ENCODE measurements at regions not wholly inside any gene's neighbourhood (a gene's known extent, or its start where the extent isn't known, plus 50 kb on each side); places are given as distances from the start of the nearest gene placed in this dataset.

DNA sequence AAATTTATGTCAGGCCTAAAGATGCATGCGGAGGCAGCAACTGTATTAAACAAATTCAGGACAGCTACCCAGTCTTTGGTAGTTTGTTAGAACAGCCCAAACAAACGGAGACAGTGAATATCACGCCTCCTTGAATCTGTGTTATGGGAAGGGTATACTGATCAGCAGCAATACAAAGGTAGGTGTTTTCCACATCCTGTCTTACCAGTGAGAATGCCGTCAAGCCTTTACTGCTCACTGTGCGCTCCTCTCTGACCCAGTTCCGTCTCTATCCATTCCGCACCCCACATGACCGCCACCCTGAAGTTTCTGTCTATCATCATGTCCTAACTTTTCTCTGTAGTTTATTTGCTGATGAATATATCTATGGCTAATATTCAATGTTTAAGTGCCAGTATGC lies 473.3 kb downstream of the LPIN1 start:
- Histone ChIP-seq H3K9me3 (ENCODE audit: control extremely low read depth in 1 of 5, control insufficient read depth in 4 of 5, insufficient read depth in 2 of 5, low read depth in 1 of 5, low read length in 4 of 5) (peaks cover 1 to 17% (median 11%) of the 10 kb centered on the region in 5 experiments), H3K27me3 (replicated peaks in 2 of 5; ENCODE audit: control insufficient read depth in 4 of 5, insufficient read depth in 5 of 5, low read length in 4 of 5) (no peaks in the 10 kb centered on the region), H3K27ac (ENCODE audit: insufficient read depth in 1 of 2, low read depth in 1 of 2, low read length in 2 of 2, poor library complexity in 1 of 2, severe bottlenecking in 2 of 2) (no peak overlapping the region), H3K36me3 (ENCODE audit: control insufficient read depth in 4 of 4, insufficient read depth in 4 of 4, low read length in 3 of 4) (peaks cover 0 to 3% (median 0%) of the 10 kb centered on the region in 4 experiments), H3K4me3 (ENCODE audit: control insufficient read depth in 1 of 7, extremely low read depth in 1 of 7, insufficient read depth in 4 of 7, low read depth in 2 of 7, low read length in 6 of 7) (no peak overlapping the region), H3K4me1 (ENCODE audit: control extremely low read depth in 1 of 4, control insufficient read depth in 4 of 4, insufficient read depth in 4 of 4, low read length in 3 of 4) (no peaks in the 10 kb centered on the region)
- WGBS (ENCODE audit: insufficient coverage): 100% methylated on average over 4 of the region's 8 CpGs
- no peak for DNase-seq
- ChIA-PET POLR2A (no interaction called here), CTCF (no interaction called here)

DNA sequence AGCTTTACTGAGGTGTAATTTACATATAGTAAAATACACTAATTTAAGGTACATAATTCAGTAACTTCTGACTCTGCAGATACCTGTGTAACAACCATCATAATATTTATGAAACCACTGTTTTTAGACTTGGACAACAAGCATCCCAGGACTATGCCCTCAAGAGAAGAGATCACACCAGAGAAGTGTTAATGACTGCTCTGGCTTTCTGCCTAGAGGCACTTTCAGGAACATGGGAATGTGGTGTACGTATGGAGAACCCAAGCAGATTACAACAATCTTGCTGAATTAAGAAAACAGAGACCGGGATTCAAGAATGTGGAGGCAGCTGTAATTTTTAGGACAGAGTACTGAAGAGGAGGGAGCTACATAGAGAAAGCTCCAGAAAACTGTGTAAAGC lies 475.2 kb downstream of the LPIN1 start:
- 93% methylated on average over 2 of the region's 2 CpGs for WGBS (ENCODE audit: insufficient coverage)
- H3K27me3 ChIP-seq (replicated peaks in 2 of 5; ENCODE audit: control insufficient read depth in 4 of 5, insufficient read depth in 5 of 5, low read length in 4 of 5): no peaks in the 10 kb centered on the region
- peaks cover 0 to 3% (median 0%) of the 10 kb centered on the region in 4 experiments for H3K36me3 ChIP-seq (ENCODE audit: control insufficient read depth in 4 of 4, insufficient read depth in 4 of 4, low read length in 3 of 4)
- ChIA-PET POLR2A (no interaction called here), CTCF (no interaction called here)
- no peak overlapping the region for H3K4me3 ChIP-seq (ENCODE audit: control insufficient read depth in 1 of 7, extremely low read depth in 1 of 7, insufficient read depth in 4 of 7, low read depth in 2 of 7, low read length in 6 of 7)
- H3K4me1 ChIP-seq (ENCODE audit: control extremely low read depth in 1 of 4, control insufficient read depth in 4 of 4, insufficient read depth in 4 of 4, low read length in 3 of 4): no peaks in the 10 kb centered on the region
- DNase-seq: no peak
- no peak overlapping the region for H3K27ac ChIP-seq (ENCODE audit: insufficient read depth in 1 of 2, low read depth in 1 of 2, low read length in 2 of 2, poor library complexity in 1 of 2, severe bottlenecking in 2 of 2)
- peaks cover 1 to 24% (median 11%) of the 10 kb centered on the region in 5 experiments for H3K9me3 ChIP-seq (ENCODE audit: control extremely low read depth in 1 of 5, control insufficient read depth in 4 of 5, insufficient read depth in 2 of 5, low read depth in 1 of 5, low read length in 4 of 5)

DNA sequence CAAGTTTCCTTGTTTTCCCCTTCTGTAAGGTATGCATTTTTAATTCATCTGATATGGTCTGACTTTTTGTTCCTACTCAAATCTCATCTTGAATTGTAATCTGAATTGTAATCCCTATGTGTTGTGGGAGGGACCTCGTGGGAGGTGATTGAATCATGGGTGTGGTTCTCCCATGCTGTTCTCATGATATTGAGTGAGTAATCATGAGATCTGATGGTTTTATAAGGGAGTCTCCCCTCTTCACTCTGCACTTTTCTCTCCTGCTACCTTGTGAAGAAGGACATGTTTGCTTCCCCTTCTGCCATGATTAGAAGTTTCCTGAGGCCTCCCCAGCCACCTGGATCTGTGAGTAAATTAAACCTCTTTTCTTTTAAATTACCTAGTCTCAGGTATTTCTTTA lies 476.1 kb downstream of the LPIN1 start:
- H3K9me3 ChIP-seq (ENCODE audit: control extremely low read depth in 1 of 5, control insufficient read depth in 4 of 5, insufficient read depth in 2 of 5, low read depth in 1 of 5, low read length in 4 of 5): peaks cover 1 to 24% (median 11%) of the 10 kb centered on the region in 5 experiments
- H3K27ac ChIP-seq (ENCODE audit: insufficient read depth in 1 of 2, low read depth in 1 of 2, low read length in 2 of 2, poor library complexity in 1 of 2, severe bottlenecking in 2 of 2): no peak overlapping the region
- DNase-seq: no peak
- H3K27me3 ChIP-seq (replicated peaks in 2 of 5; ENCODE audit: control insufficient read depth in 4 of 5, insufficient read depth in 5 of 5, low read length in 4 of 5): no peaks in the 10 kb centered on the region
- no peaks in the 10 kb centered on the region for H3K4me1 ChIP-seq (ENCODE audit: control extremely low read depth in 1 of 4, control insufficient read depth in 4 of 4, insufficient read depth in 4 of 4, low read length in 3 of 4)
- ChIA-PET POLR2A (no interaction called here), CTCF (no interaction called here)
- H3K36me3 ChIP-seq (ENCODE audit: control insufficient read depth in 4 of 4, insufficient read depth in 4 of 4, low read length in 3 of 4): peaks cover 0 to 3% (median 0%) of the 10 kb centered on the region in 4 experiments
- no peak overlapping the region for H3K4me3 ChIP-seq (ENCODE audit: control insufficient read depth in 1 of 7, extremely low read depth in 1 of 7, insufficient read depth in 4 of 7, low read depth in 2 of 7, low read length in 6 of 7)
- no CpG with 5 or more reads among the region's 1 CpG for WGBS (ENCODE audit: insufficient coverage)

DNA sequence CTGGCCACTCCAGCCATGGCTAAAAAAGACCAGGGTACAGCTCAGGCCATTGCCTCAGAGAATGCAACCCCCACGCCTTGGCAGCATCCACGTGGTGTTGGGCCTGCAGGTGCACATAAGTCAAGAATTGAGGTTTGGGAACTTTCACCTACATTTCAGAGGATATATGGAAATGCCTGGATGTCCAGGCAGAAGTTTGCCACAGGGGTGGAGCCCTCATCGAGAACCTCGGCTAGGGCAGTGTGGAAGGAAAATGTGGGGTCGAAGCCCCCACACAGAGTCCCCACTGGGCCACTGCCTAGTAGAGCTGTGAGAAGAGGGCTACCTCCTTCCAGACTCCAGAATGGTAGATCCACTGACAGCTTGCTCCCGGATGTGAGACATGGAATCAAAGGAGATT lies 477.3 kb downstream of the LPIN1 start:
- no peak overlapping the region for H3K4me3 ChIP-seq (ENCODE audit: control insufficient read depth in 1 of 7, extremely low read depth in 1 of 7, insufficient read depth in 4 of 7, low read depth in 2 of 7, low read length in 6 of 7)
- no peak overlapping the region for H3K27ac ChIP-seq (ENCODE audit: insufficient read depth in 1 of 2, low read depth in 1 of 2, low read length in 2 of 2, poor library complexity in 1 of 2, severe bottlenecking in 2 of 2)
- ChIA-PET POLR2A (no interaction called here), CTCF (no interaction called here)
- no peaks in the 10 kb centered on the region for H3K4me1 ChIP-seq (ENCODE audit: control extremely low read depth in 1 of 4, control insufficient read depth in 4 of 4, insufficient read depth in 4 of 4, low read length in 3 of 4)
- 83% methylated on average over 6 of the region's 6 CpGs for WGBS (ENCODE audit: insufficient coverage)
- DNase-seq: peak in 1 of 3 donors; percentile 14
- peaks cover 1 to 24% (median 11%) of the 10 kb centered on the region in 5 experiments for H3K9me3 ChIP-seq (ENCODE audit: control extremely low read depth in 1 of 5, control insufficient read depth in 4 of 5, insufficient read depth in 2 of 5, low read depth in 1 of 5, low read length in 4 of 5)
- no peaks in the 10 kb centered on the region for H3K27me3 ChIP-seq (replicated peaks in 2 of 5; ENCODE audit: control insufficient read depth in 4 of 5, insufficient read depth in 5 of 5, low read length in 4 of 5)
- H3K36me3 ChIP-seq (ENCODE audit: control insufficient read depth in 4 of 4, insufficient read depth in 4 of 4, low read length in 3 of 4): peaks cover 0 to 3% (median 0%) of the 10 kb centered on the region in 4 experiments

DNA sequence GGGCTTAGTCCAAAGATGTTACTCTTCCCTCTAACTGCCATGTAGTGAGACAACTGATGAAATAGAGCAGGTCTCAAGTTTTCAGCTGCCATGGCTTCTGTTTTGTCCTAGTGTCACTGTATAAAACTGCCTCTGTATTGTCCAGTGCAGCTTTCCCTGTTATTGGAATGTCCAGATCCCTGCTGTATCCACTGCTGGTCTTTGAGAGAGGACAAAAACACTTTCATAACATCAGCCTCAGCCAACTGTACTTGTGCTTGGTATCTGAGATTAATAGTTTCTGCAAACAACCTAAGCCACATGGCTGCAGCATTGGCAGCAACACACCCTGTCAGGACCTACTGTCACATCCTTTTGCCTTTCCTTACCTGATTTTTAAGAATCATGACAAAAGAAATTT lies 480.2 kb downstream of the LPIN1 start:
- CTCF ChIA-PET: no interaction called here
- H3K4me1 ChIP-seq (ENCODE audit: control extremely low read depth in 1 of 4, control insufficient read depth in 4 of 4, insufficient read depth in 4 of 4, low read length in 3 of 4): no peaks in the 10 kb centered on the region
- H3K27ac ChIP-seq (ENCODE audit: insufficient read depth in 1 of 2, low read depth in 1 of 2, low read length in 2 of 2, poor library complexity in 1 of 2, severe bottlenecking in 2 of 2): no peak overlapping the region
- DNase-seq: no peak
- POLR2A ChIA-PET: no interaction called here
- H3K4me3 ChIP-seq (ENCODE audit: control insufficient read depth in 1 of 7, extremely low read depth in 1 of 7, insufficient read depth in 4 of 7, low read depth in 2 of 7, low read length in 6 of 7): no peak overlapping the region
- H3K9me3 ChIP-seq (ENCODE audit: control extremely low read depth in 1 of 5, control insufficient read depth in 4 of 5, insufficient read depth in 2 of 5, low read depth in 1 of 5, low read length in 4 of 5): peaks cover 1 to 24% (median 11%) of the 10 kb centered on the region in 5 experiments
- H3K27me3 ChIP-seq (replicated peaks in 2 of 5; ENCODE audit: control insufficient read depth in 4 of 5, insufficient read depth in 5 of 5, low read length in 4 of 5): no peaks in the 10 kb centered on the region
- peaks cover 0 to 3% (median 0%) of the 10 kb centered on the region in 4 experiments for H3K36me3 ChIP-seq (ENCODE audit: control insufficient read depth in 4 of 4, insufficient read depth in 4 of 4, low read length in 3 of 4)

DNA sequence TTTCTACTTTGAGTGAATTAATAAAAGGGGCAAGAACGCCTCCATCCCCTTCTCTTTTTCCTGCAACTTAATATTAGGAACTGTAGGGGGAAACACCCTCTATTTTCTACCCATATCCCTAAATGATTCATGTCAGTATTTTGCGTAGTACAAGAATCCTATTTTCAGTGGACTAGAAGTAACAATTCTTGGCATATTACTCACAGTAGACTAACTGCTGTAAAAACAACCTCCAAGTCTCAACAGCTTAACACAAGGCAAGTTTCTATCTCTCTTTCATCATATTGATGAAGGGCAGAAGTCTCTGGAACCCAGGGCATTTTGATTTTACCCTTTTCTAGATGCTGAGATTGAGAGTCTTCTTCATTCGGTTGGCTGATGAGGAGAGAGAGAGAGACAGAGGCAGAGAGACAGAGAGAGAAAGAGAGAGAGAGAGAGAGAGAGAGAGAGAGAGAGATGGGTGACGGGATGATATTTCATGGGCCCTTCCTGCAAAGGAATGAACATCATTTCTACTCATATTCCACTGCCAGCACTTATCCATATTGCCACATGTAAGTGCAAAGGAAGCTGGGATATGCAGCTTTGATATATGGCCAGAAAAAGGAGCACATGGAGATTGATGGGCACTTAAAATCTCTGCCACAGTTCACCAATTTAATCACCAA lies 481.6 kb downstream of the LPIN1 start:
- 100% methylated on average over 1 of the region's 4 CpGs for WGBS (ENCODE audit: insufficient coverage)
- CTCF ChIA-PET: no interaction called here
- no peak for DNase-seq
- Histone ChIP-seq H3K4me3 (ENCODE audit: control insufficient read depth in 1 of 7, extremely low read depth in 1 of 7, insufficient read depth in 4 of 7, low read depth in 2 of 7, low read length in 6 of 7) (no peak overlapping the region), H3K4me1 (ENCODE audit: control extremely low read depth in 1 of 4, control insufficient read depth in 4 of 4, insufficient read depth in 4 of 4, low read length in 3 of 4) (no peaks in the 10 kb centered on the region), H3K27ac (ENCODE audit: insufficient read depth in 1 of 2, low read depth in 1 of 2, low read length in 2 of 2, poor library complexity in 1 of 2, severe bottlenecking in 2 of 2) (no peak overlapping the region), H3K27me3 (replicated peaks in 2 of 5; ENCODE audit: control insufficient read depth in 4 of 5, insufficient read depth in 5 of 5, low read length in 4 of 5) (no peaks in the 10 kb centered on the region), H3K9me3 (ENCODE audit: control extremely low read depth in 1 of 5, control insufficient read depth in 4 of 5, insufficient read depth in 2 of 5, low read depth in 1 of 5, low read length in 4 of 5) (peaks cover 1 to 22% (median 11%) of the 10 kb centered on the region in 5 experiments), H3K36me3 (ENCODE audit: control insufficient read depth in 4 of 4, insufficient read depth in 4 of 4, low read length in 3 of 4) (no peaks in the 10 kb centered on the region)
- POLR2A ChIA-PET: interaction anchor here (0.7 kb wide), 1 partner anchor 327 kb away, joined by 4 read pairs; no protein-coding TSS in a partner anchor

DNA sequence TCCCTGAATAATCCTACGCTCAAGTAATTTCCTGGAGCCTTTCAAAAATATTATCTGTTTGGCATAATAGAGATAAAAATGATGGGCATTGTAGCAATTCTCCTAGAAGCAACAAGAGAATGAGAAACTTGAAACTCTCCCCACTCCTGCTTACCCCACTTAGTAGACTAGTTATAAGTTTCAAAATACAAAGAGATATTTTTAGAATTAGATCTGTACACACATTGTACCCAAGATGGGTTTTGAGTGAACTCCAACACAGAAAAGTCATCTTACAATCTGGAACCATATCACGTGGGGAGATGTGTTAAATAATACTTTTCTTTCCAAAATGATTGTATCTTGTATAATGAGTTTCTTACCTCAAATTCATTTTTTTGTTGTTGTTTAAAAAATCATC lies 484.9 kb downstream of the LPIN1 start:
- POLR2A ChIA-PET: no interaction called here
- Histone ChIP-seq H3K27me3 (replicated peaks in 2 of 5; ENCODE audit: control insufficient read depth in 4 of 5, insufficient read depth in 5 of 5, low read length in 4 of 5) (no peaks in the 10 kb centered on the region), H3K9me3 (ENCODE audit: control extremely low read depth in 1 of 5, control insufficient read depth in 4 of 5, insufficient read depth in 2 of 5, low read depth in 1 of 5, low read length in 4 of 5) (no peaks in the 10 kb centered on the region), H3K4me3 (ENCODE audit: control insufficient read depth in 1 of 7, extremely low read depth in 1 of 7, insufficient read depth in 4 of 7, low read depth in 2 of 7, low read length in 6 of 7) (no peak overlapping the region), H3K36me3 (ENCODE audit: control insufficient read depth in 4 of 4, insufficient read depth in 4 of 4, low read length in 3 of 4) (no peaks in the 10 kb centered on the region), H3K4me1 (ENCODE audit: control extremely low read depth in 1 of 4, control insufficient read depth in 4 of 4, insufficient read depth in 4 of 4, low read length in 3 of 4) (no peaks in the 10 kb centered on the region), H3K27ac (ENCODE audit: insufficient read depth in 1 of 2, low read depth in 1 of 2, low read length in 2 of 2, poor library complexity in 1 of 2, severe bottlenecking in 2 of 2) (no peak overlapping the region)
- CTCF ChIA-PET: interaction anchor here (1.0 kb wide), 1 partner anchor 776 kb away, joined by 3 read pairs; no protein-coding TSS in a partner anchor
- no peak for DNase-seq
- WGBS (ENCODE audit: insufficient coverage): no CpG with 5 or more reads among the region's 2 CpGs

All from common myeloid progenitor, CD34-positive (primary cell).